Fibroblast of the conjunctiva (primary cell): ENCODE measurements at regions not wholly inside any gene's neighbourhood (a gene's known extent, or its start where the extent isn't known, plus 50 kb on each side); places are given as distances from the start of the nearest gene placed in this dataset.

ENCODE experiments used
- DNase-seq: peaks from one replicate; pipeline ENCODE4 v3.0.0-alpha.2; 2010; ENCODE audit warnings: low read depth

- DNase-seq, result peak; percentile 43
Measured at GRCh38 chr2:41853427-41854191, 194.2 kb upstream of the PKDCC start.

- DNase-seq, result no peak
Measured at GRCh38 chr2:41854227-41854626, 193.6 kb upstream of the PKDCC start.

GRCh38 chr2:41856946-41857345 lies 190.9 kb upstream of the PKDCC start:
- DNase-seq, result no peak

GRCh38 chr2:41859615-41860514 lies 188.0 kb upstream of the PKDCC start:
- DNase-seq, result peak; percentile 48

GRCh38 chr2:41863062-41863461 lies 184.8 kb upstream of the PKDCC start:
- no peak for DNase-seq

GRCh38 chr2:41865263-41865662 lies 182.6 kb upstream of the PKDCC start:
- DNase-seq, result no peak

- no peak for DNase-seq
Measured at GRCh38 chr2:41867553-41867952, 180.3 kb upstream of the PKDCC start.

- peak; percentile 30 for DNase-seq
Measured at GRCh38 chr2:41869542-41870264, 178.1 kb upstream of the PKDCC start.

- no peak for DNase-seq
Measured at GRCh38 chr2:41870265-41870585, 177.6 kb upstream of the PKDCC start.

- DNase-seq, result no peak
Measured at GRCh38 chr2:41871080-41871479, 176.7 kb upstream of the PKDCC start.

GRCh38 chr2:41872646-41873045 lies 175.2 kb upstream of the PKDCC start:
- DNase-seq, result no peak

GRCh38 chr2:41873102-41874031 lies 174.5 kb upstream of the PKDCC start:
- DNase-seq, result no peak

GRCh38 chr2:41877114-41877678 lies 170.6 kb upstream of the PKDCC start:
- DNase-seq, result no peak

- no peak for DNase-seq
Measured at GRCh38 chr2:41878056-41878455, 169.8 kb upstream of the PKDCC start.

GRCh38 chr2:41878716-41879234 lies 169.0 kb upstream of the PKDCC start:
- DNase-seq, result no peak

- no peak for DNase-seq
Measured at GRCh38 chr2:41879235-41879916, 168.4 kb upstream of the PKDCC start.

GRCh38 chr2:41880561-41881243 lies 167.1 kb upstream of the PKDCC start:
- DNase-seq, result no peak

- peak; percentile 36 for DNase-seq
Measured at GRCh38 chr2:41881249-41881648, 166.6 kb upstream of the PKDCC start.

GRCh38 chr2:41884718-41885117 lies 163.1 kb upstream of the PKDCC start:
- DNase-seq, result no peak

GRCh38 chr2:41886145-41886664 lies 161.6 kb upstream of the PKDCC start:
- DNase-seq, result no peak
